NCI-H526 treated with DMSO at 0.1 percent for 48 hours (cell line): ENCODE measurements at regions not wholly inside any gene's neighbourhood (a gene's known extent, or its start where the extent isn't known, plus 50 kb on each side); places are given as distances from the start of the nearest gene placed in this dataset.

Experiments
- DNase-seq: peaks from one replicate; lab custom pipeline; 2025; lab: John Stamatoyannopoulos, UW

GRCh38 chr20:54364365-54364764 is 111.0 kb upstream of the DOK5 start:
- DNase-seq, result no peak

- DNase-seq, result no peak
Observed at GRCh38 chr20:54364919-54365318, 110.5 kb upstream of the DOK5 start.

GRCh38 chr20:54366669-54367344 is 108.6 kb upstream of the DOK5 start:
- DNase-seq, result no peak

GRCh38 chr20:54368570-54368969 is 106.8 kb upstream of the DOK5 start:
- DNase-seq, result no peak

GRCh38 chr20:54372313-54372712 is 103.1 kb upstream of the DOK5 start:
- no peak for DNase-seq

GRCh38 chr20:54377992-54378773 is 97.2 kb upstream of the DOK5 start:
- no peak for DNase-seq

GRCh38 chr20:54379893-54380584 is 95.4 kb upstream of the DOK5 start:
- DNase-seq, result no peak

- peak; percentile 3 for DNase-seq
Observed at GRCh38 chr20:54382419-54382818, 93.0 kb upstream of the DOK5 start.

- no peak for DNase-seq
Observed at GRCh38 chr20:54385746-54386145, 89.6 kb upstream of the DOK5 start.

GRCh38 chr20:54389596-54390280 is 85.7 kb upstream of the DOK5 start:
- DNase-seq, result no peak

- no peak for DNase-seq
Observed at GRCh38 chr20:54397292-54398140, 77.9 kb upstream of the DOK5 start.

GRCh38 chr20:54398814-54399213 is 76.6 kb upstream of the DOK5 start:
- DNase-seq, result no peak

GRCh38 chr20:54405540-54405939 is 69.9 kb upstream of the DOK5 start:
- DNase-seq, result no peak

GRCh38 chr20:54407459-54407858 is 67.9 kb upstream of the DOK5 start:
- DNase-seq, result no peak

GRCh38 chr20:54415967-54416366 is 59.4 kb upstream of the DOK5 start:
- DNase-seq, result no peak

GRCh38 chr20:54416770-54417169 is 58.6 kb upstream of the DOK5 start:
- no peak for DNase-seq

GRCh38 chr20:54419531-54419930 is 55.9 kb upstream of the DOK5 start:
- DNase-seq, result no peak
